ENCODE measurements at regions not wholly inside any gene's neighbourhood (a gene's known extent, or its start where the extent isn't known, plus 50 kb on each side); places are given as distances from the start of the nearest gene placed in this dataset.

DNA sequence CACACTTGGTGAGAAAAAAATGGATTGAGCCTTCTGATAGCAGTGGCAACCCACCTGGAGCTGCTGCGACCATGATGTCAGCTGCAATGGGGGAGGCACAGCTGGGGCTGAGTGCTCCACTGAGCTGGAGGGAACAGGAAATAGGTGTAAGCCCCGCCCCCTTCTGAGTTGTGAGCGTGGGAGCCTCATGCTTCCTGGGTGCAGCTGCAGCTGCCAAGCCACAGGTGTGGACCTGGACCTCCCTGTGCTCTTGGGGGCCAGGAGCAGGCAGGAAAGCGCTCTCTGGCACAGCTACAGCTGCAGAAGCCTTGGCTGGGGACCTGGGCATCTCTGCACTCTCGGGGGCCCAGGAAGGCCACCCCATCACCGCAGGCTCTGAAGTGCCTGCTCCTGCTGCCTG, 970.6 kb downstream of the DCDC2C start:
- H3K27ac ChIP-seq = no peak overlapping the region
- H3K36me3 ChIP-seq (replicated peaks) = no peaks in the 10 kb centered on the region
- TF ChIP-seq, protein P1, sequence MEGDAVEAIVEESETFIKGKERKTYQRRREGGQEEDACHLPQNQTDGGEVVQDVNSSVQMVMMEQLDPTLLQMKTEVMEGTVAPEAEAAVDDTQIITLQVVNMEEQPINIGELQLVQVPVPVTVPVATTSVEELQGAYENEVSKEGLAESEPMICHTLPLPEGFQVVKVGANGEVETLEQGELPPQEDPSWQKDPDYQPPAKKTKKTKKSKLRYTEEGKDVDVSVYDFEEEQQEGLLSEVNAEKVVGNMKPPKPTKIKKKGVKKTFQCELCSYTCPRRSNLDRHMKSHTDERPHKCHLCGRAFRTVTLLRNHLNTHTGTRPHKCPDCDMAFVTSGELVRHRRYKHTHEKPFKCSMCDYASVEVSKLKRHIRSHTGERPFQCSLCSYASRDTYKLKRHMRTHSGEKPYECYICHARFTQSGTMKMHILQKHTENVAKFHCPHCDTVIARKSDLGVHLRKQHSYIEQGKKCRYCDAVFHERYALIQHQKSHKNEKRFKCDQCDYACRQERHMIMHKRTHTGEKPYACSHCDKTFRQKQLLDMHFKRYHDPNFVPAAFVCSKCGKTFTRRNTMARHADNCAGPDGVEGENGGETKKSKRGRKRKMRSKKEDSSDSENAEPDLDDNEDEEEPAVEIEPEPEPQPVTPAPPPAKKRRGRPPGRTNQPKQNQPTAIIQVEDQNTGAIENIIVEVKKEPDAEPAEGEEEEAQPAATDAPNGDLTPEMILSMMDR (IDR thresholded peaks at IDR 0.05; ENCODE audit: low read depth, low read length, missing control alignments) = no peak
- DNase-seq = no peak
- in situ Hi-C loops (cut with HindIII; ENCODE audit: low pct_ligation_motif_present, low sequenced_read_pairs) = no loop called here
- H3K4me3 ChIP-seq (ENCODE audit: low read depth, low read length) = no peak overlapping the region
- H3K27me3 ChIP-seq (replicated peaks) = no peaks in the 10 kb centered on the region

GRCh38 chr2:4675295-4675694, 971.9 kb downstream of the DCDC2C start:
- no peaks in the 10 kb centered on the region for H3K36me3 ChIP-seq (replicated peaks)
- no peaks in the 10 kb centered on the region for H3K27me3 ChIP-seq (replicated peaks)
- no peak overlapping the region for H3K27ac ChIP-seq
- no peak overlapping the region for H3K4me3 ChIP-seq (ENCODE audit: low read depth, low read length)
- in situ Hi-C loops (cut with HindIII; ENCODE audit: low pct_ligation_motif_present, low sequenced_read_pairs) = no loop called here
- TF ChIP-seq, protein P1 (IDR thresholded peaks at IDR 0.05; ENCODE audit: low read depth, low read length, missing control alignments) = no peak
- DNase-seq = no peak

DNA sequence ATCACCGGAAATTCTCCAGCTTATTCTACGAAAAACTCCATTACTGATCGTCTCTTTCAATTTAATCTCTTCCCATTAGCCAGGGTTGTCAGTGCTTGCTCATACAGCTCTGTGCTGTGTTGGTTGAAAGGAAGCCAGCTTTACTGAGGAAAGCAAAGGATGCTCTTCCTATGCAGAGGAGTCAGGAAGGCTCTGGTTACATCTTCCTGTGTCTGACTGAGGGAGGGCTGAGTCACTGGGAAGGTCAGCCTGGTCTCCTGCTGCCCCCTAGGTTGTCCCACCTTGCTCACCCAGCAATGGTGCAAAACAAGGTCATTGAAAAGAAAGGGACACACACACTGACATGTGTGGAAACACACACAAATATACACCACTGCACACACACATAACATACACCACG, 975.6 kb downstream of the DCDC2C start:
- DNase-seq = no peak
- TF ChIP-seq, protein P1 (IDR thresholded peaks at IDR 0.05; ENCODE audit: low read depth, low read length, missing control alignments) = no peak
- Histone ChIP-seq H3K27me3 (replicated peaks) (no peaks in the 10 kb centered on the region), H3K4me3 (ENCODE audit: low read depth, low read length) (no peak overlapping the region), H3K27ac (no peak overlapping the region), H3K36me3 (replicated peaks) (no peaks in the 10 kb centered on the region)
- in situ Hi-C loops (cut with HindIII; ENCODE audit: low pct_ligation_motif_present, low sequenced_read_pairs) = no loop called here

- no peaks in the 10 kb centered on the region for H3K36me3 ChIP-seq (replicated peaks)
- no peak for DNase-seq
- in situ Hi-C loops (cut with HindIII; ENCODE audit: low pct_ligation_motif_present, low sequenced_read_pairs) = no loop called here
- H3K27me3 ChIP-seq (replicated peaks) = no peaks in the 10 kb centered on the region
- H3K27ac ChIP-seq = no peak overlapping the region
- H3K4me3 ChIP-seq (ENCODE audit: low read depth, low read length) = no peak overlapping the region
- TF ChIP-seq, protein P1 (IDR thresholded peaks at IDR 0.05; ENCODE audit: low read depth, low read length, missing control alignments) = no peak
These were observed 976.0 kb downstream of the DCDC2C start for GRCh38 chr2:4679391-4679790.

GRCh38 chr2:4684921-4685320, 981.5 kb downstream of the DCDC2C start:
- no peak for DNase-seq
- Histone ChIP-seq H3K4me3 (ENCODE audit: low read depth, low read length) (no peak overlapping the region), H3K27me3 (replicated peaks) (no peaks in the 10 kb centered on the region), H3K27ac (no peak overlapping the region), H3K36me3 (replicated peaks) (no peaks in the 10 kb centered on the region)
- TF ChIP-seq, protein P1 (IDR thresholded peaks at IDR 0.05; ENCODE audit: low read depth, low read length, missing control alignments) = no peak
- in situ Hi-C loops (cut with HindIII; ENCODE audit: low pct_ligation_motif_present, low sequenced_read_pairs) = no loop called here

- H3K36me3 ChIP-seq (replicated peaks) = no peaks in the 10 kb centered on the region
- no peak overlapping the region for H3K27ac ChIP-seq
- H3K27me3 ChIP-seq (replicated peaks) = no peaks in the 10 kb centered on the region
- TF ChIP-seq, protein P1 (IDR thresholded peaks at IDR 0.05; ENCODE audit: low read depth, low read length, missing control alignments) = no peak
- H3K4me3 ChIP-seq (ENCODE audit: low read depth, low read length) = no peak overlapping the region
- in situ Hi-C loops (cut with HindIII; ENCODE audit: low pct_ligation_motif_present, low sequenced_read_pairs) = no loop called here
- no peak for DNase-seq
These were observed 987.5 kb downstream of the DCDC2C start for GRCh38 chr2:4690913-4691312.
